ENCODE measurements at regions not wholly inside any gene's neighbourhood (a gene's known extent, or its start where the extent isn't known, plus 50 kb on each side); places are given as distances from the start of the nearest gene placed in this dataset.

DNA sequence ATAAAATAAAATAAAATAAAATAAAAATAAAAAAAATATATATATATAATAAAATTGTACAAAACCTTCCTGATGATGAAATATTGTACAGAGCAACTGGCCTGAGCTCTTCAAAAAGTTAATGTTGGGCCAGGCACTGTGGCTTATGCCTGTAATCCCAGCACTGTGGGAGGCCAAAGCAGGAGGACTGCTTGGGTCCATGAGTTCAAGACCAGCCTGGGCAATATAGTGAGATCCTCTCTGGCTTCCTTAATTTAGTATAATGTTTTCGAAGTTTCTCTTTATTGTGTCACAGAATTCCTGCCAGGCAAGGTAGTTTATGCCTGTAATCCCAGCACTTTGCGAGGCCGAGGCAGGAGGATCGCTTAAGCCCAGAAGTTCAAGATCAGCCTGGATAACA is 113.9 kb upstream of the SALL4 start:
- H3K4me3 ChIP-seq (ENCODE audit: low read length): no peak overlapping the region
- H3K36me3 ChIP-seq (ENCODE audit: control insufficient read depth, low read depth, low read length): no peaks in the 10 kb centered on the region
- no peak overlapping the region for H3K27ac ChIP-seq (ENCODE audit: low read length)
- no peaks in the 10 kb centered on the region for H3K27me3 ChIP-seq (ENCODE audit: control insufficient read depth, insufficient read depth, low read length)
- peaks cover 2% of the 10 kb centered on the region for H3K4me1 ChIP-seq (ENCODE audit: control insufficient read depth, low read depth, low read length)
- H3K9me3 ChIP-seq (ENCODE audit: control insufficient read depth, low read depth, low read length): no peaks in the 10 kb centered on the region
- H3K9ac ChIP-seq (ENCODE audit: low read length): no peak overlapping the region

DNA sequence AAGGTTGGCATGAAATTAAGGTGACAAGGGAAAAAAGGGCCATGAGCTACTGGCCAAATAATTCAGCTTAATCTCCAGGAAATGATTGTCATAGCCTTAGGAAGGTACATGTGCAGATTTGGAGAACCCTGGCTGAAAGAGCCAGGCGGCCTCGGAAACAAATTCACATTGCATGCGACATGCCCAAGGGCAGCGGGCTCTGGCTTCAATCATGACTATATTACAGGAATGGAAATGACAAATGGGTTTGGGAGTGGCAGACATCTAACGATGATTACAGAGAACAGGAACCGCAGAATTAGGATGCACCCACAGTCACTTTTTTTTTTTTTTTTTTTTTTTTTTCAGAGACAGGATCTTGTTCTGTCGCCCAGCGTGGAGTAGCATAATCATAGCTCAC is 112.4 kb upstream of the SALL4 start:
- H3K4me1 ChIP-seq (ENCODE audit: control insufficient read depth, low read depth, low read length): peaks cover 17% of the 10 kb centered on the region
- H3K36me3 ChIP-seq (ENCODE audit: control insufficient read depth, low read depth, low read length): no peaks in the 10 kb centered on the region
- no peak overlapping the region for H3K4me3 ChIP-seq (ENCODE audit: low read length)
- H3K9me3 ChIP-seq (ENCODE audit: control insufficient read depth, low read depth, low read length): no peaks in the 10 kb centered on the region
- no peak overlapping the region for H3K27ac ChIP-seq (ENCODE audit: low read length)
- H3K27me3 ChIP-seq (ENCODE audit: control insufficient read depth, insufficient read depth, low read length): no peaks in the 10 kb centered on the region
- no peak overlapping the region for H3K9ac ChIP-seq (ENCODE audit: low read length)

DNA sequence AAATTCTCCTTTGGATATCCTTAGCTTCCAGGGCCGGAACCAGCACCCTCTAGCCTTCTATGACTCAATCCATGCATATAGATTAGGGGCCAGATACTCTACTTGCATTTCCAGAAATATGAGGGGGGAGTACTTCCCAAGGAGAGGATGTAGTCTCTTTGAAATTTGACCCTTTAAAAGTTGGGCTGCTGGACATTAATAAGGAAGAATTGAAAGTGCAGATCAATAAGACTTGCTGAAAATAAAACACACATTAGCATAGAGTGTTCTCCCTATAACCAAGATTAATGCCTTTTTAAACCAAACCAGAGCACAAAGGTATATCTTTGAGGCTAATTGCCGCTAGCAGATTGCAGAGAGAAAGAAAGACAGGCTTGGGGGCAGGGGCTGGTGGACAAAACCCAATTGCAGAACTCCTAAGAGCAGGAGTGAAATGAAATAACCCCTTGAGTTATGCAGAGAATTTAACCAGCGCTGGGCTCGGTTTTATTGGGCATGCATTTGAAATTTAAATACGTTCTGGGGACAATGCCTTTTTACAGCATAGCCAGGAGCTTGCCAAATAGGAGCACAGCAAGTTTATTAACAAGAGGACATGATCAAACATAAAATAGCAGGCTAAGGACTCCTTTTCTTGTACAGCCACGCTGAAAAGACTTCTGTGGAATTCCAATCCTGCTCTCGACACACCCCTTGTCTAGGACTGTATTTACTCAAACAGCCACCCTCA is 108.2 kb upstream of the SALL4 start:
- no peaks in the 10 kb centered on the region for H3K9me3 ChIP-seq (ENCODE audit: control insufficient read depth, low read depth, low read length)
- peaks cover 20% of the 10 kb centered on the region for H3K4me1 ChIP-seq (ENCODE audit: control insufficient read depth, low read depth, low read length)
- peak overlapping the region; percentile 9 for H3K4me3 ChIP-seq (ENCODE audit: low read length)
- H3K36me3 ChIP-seq (ENCODE audit: control insufficient read depth, low read depth, low read length): no peaks in the 10 kb centered on the region
- H3K27me3 ChIP-seq (ENCODE audit: control insufficient read depth, insufficient read depth, low read length): no peaks in the 10 kb centered on the region
- no peak overlapping the region for H3K9ac ChIP-seq (ENCODE audit: low read length)
- no peak overlapping the region for H3K27ac ChIP-seq (ENCODE audit: low read length)

DNA sequence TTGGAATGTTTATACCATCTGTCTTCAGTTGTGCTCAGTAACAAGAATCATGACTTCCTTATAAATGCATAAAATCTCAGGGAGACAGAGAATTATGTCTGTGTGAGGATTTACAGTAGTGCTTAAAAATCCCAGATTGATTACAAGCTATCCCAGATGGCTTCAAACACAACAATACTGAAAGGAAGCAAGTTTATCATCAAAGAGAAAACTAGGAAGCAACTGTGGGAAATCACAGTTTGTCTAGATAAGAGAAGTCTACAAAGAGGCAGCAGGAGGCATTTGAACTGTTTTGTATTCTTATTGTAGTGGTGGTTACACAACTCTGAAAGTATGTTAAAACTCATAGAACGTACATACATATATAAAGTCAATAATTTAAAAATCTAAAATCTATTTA is 104.4 kb upstream of the SALL4 start:
- H3K9me3 ChIP-seq (ENCODE audit: control insufficient read depth, low read depth, low read length): no peaks in the 10 kb centered on the region
- peaks cover 20% of the 10 kb centered on the region for H3K4me1 ChIP-seq (ENCODE audit: control insufficient read depth, low read depth, low read length)
- no peak overlapping the region for H3K27ac ChIP-seq (ENCODE audit: low read length)
- no peak overlapping the region for H3K4me3 ChIP-seq (ENCODE audit: low read length)
- H3K27me3 ChIP-seq (ENCODE audit: control insufficient read depth, insufficient read depth, low read length): no peaks in the 10 kb centered on the region
- H3K9ac ChIP-seq (ENCODE audit: low read length): no peak overlapping the region
- no peaks in the 10 kb centered on the region for H3K36me3 ChIP-seq (ENCODE audit: control insufficient read depth, low read depth, low read length)

GRCh38 chr20:51906049-51906448 is 103.7 kb upstream of the SALL4 start:
- H3K27ac ChIP-seq (ENCODE audit: low read length): no peak overlapping the region
- H3K27me3 ChIP-seq (ENCODE audit: control insufficient read depth, insufficient read depth, low read length): no peaks in the 10 kb centered on the region
- H3K4me1 ChIP-seq (ENCODE audit: control insufficient read depth, low read depth, low read length): peaks cover 16% of the 10 kb centered on the region
- H3K4me3 ChIP-seq (ENCODE audit: low read length): no peak overlapping the region
- H3K9ac ChIP-seq (ENCODE audit: low read length): no peak overlapping the region
- H3K36me3 ChIP-seq (ENCODE audit: control insufficient read depth, low read depth, low read length): no peaks in the 10 kb centered on the region
- H3K9me3 ChIP-seq (ENCODE audit: control insufficient read depth, low read depth, low read length): no peaks in the 10 kb centered on the region

DNA sequence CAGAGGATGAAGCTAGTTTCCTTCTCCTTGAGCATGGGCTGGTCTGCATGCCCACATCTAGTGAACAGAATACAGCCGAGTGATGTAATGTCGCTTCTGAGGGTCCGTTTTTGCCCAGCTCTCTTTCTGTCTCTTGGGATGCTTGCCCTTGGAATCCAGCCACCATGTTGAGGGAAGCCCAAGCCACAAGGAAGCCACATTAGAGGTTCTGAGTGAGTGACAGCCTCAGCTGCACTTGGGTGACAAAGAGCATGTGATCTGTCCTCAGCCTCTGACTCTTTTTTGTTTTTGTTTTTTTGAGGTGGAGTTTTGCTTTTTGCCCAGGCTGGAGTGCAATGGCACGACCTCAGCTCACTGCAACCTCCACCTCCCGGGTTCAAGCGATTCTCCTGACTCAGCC is 100.6 kb upstream of the SALL4 start:
- no peak overlapping the region for H3K4me3 ChIP-seq (ENCODE audit: low read length)
- H3K36me3 ChIP-seq (ENCODE audit: control insufficient read depth, low read depth, low read length): no peaks in the 10 kb centered on the region
- H3K9me3 ChIP-seq (ENCODE audit: control insufficient read depth, low read depth, low read length): no peaks in the 10 kb centered on the region
- H3K27ac ChIP-seq (ENCODE audit: low read length): no peak overlapping the region
- H3K27me3 ChIP-seq (ENCODE audit: control insufficient read depth, insufficient read depth, low read length): no peaks in the 10 kb centered on the region
- H3K9ac ChIP-seq (ENCODE audit: low read length): no peak overlapping the region
- no peaks in the 10 kb centered on the region for H3K4me1 ChIP-seq (ENCODE audit: control insufficient read depth, low read depth, low read length)

DNA sequence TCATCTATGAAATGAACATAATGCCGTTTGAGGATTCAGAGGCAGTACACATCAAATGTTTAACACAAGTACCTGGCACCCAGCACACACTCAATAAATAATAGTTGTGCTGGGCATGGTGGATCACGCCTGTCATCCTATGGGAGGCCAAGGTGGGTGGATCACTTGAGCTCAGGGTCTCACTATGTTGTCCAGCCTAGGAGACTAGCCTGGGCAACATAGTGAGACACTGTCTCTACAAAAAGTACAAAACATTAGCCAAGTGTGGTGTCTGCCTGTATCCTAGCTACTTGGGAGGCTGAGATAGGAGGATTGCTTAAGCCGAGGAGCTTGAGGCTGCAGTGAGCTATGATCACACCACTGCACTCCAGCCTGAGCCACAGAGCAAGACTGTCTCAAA is 98.1 kb upstream of the SALL4 start:
- Histone ChIP-seq H3K27ac (ENCODE audit: low read length) (no peak overlapping the region), H3K4me3 (ENCODE audit: low read length) (no peak overlapping the region), H3K36me3 (ENCODE audit: control insufficient read depth, low read depth, low read length) (no peaks in the 10 kb centered on the region), H3K9me3 (ENCODE audit: control insufficient read depth, low read depth, low read length) (no peaks in the 10 kb centered on the region), H3K27me3 (ENCODE audit: control insufficient read depth, insufficient read depth, low read length) (no peaks in the 10 kb centered on the region), H3K4me1 (ENCODE audit: control insufficient read depth, low read depth, low read length) (peaks cover 1% of the 10 kb centered on the region), H3K9ac (ENCODE audit: low read length) (no peak overlapping the region)

- no peak overlapping the region for H3K4me3 ChIP-seq (ENCODE audit: low read length)
- H3K27ac ChIP-seq (ENCODE audit: low read length): no peak overlapping the region
- no peaks in the 10 kb centered on the region for H3K36me3 ChIP-seq (ENCODE audit: control insufficient read depth, low read depth, low read length)
- no peaks in the 10 kb centered on the region for H3K9me3 ChIP-seq (ENCODE audit: control insufficient read depth, low read depth, low read length)
- peaks cover 5% of the 10 kb centered on the region for H3K4me1 ChIP-seq (ENCODE audit: control insufficient read depth, low read depth, low read length)
- H3K9ac ChIP-seq (ENCODE audit: low read length): no peak overlapping the region
- no peaks in the 10 kb centered on the region for H3K27me3 ChIP-seq (ENCODE audit: control insufficient read depth, insufficient read depth, low read length)
Observed at GRCh38 chr20:51899674-51900073, 97.4 kb upstream of the SALL4 start.

- Histone ChIP-seq H3K4me3 (ENCODE audit: low read length) (no peak overlapping the region), H3K9me3 (ENCODE audit: control insufficient read depth, low read depth, low read length) (no peaks in the 10 kb centered on the region)
Observed at GRCh38 chr20:51898788-51899187, 96.5 kb upstream of the SALL4 start.

DNA sequence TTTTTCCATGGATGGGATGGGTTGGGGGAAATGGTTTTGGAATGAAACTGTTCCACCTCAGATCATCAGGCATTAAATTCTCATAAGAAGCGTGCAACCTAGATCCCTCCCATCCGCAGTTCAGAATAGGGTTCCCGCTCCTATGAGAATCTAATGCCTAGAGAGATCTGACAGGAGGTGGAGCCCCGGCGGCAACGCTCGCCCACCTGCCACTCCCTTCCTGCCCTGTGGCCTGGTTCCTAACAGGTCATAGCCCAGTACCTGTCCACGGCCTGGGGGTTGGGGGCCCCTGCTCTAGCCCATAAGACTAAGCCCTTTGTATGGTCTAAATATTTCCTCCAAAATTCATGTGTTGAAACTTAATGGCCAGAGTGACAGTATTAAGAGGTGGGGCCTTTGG is 92.3 kb upstream of the SALL4 start:
- H3K9me3 ChIP-seq (ENCODE audit: control insufficient read depth, low read depth, low read length): no peaks in the 10 kb centered on the region
- no peak overlapping the region for H3K9ac ChIP-seq (ENCODE audit: low read length)
- no peaks in the 10 kb centered on the region for H3K36me3 ChIP-seq (ENCODE audit: control insufficient read depth, low read depth, low read length)
- peaks cover 10% of the 10 kb centered on the region for H3K4me1 ChIP-seq (ENCODE audit: control insufficient read depth, low read depth, low read length)
- H3K4me3 ChIP-seq (ENCODE audit: low read length): no peak overlapping the region
- no peak overlapping the region for H3K27ac ChIP-seq (ENCODE audit: low read length)
- no peaks in the 10 kb centered on the region for H3K27me3 ChIP-seq (ENCODE audit: control insufficient read depth, insufficient read depth, low read length)

More at GRCh38 chr20:51898788-51899187, 96.5 kb upstream of the SALL4 start:
- H3K27ac ChIP-seq (ENCODE audit: low read length): no peak overlapping the region
- peaks cover 5% of the 10 kb centered on the region for H3K4me1 ChIP-seq (ENCODE audit: control insufficient read depth, low read depth, low read length)
- no peaks in the 10 kb centered on the region for H3K36me3 ChIP-seq (ENCODE audit: control insufficient read depth, low read depth, low read length)
- H3K9ac ChIP-seq (ENCODE audit: low read length): no peak overlapping the region
- no peaks in the 10 kb centered on the region for H3K27me3 ChIP-seq (ENCODE audit: control insufficient read depth, insufficient read depth, low read length)

DNA sequence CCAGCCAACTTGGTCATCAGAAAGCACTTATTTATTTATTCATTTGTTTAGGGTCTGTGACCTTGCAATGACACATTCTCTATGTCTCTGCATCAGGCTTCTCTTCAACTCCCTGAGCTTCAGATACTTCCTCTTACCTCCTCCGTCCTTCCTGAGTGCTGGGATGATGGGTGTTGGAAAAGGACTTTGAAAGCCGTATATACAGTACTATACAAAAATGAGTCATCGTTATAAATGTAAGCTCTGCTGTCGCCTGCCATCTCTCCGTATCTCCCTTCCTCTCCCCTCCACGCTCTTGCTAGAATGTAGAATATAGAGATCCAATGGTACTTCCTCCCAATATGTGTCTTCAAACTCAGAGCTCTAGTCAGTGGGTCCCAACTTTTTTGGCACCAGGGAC is 91.9 kb upstream of the SALL4 start:
- Histone ChIP-seq H3K4me1 (ENCODE audit: control insufficient read depth, low read depth, low read length) (peaks cover 14% of the 10 kb centered on the region), H3K27ac (ENCODE audit: low read length) (no peak overlapping the region), H3K4me3 (ENCODE audit: low read length) (no peak overlapping the region), H3K36me3 (ENCODE audit: control insufficient read depth, low read depth, low read length) (no peaks in the 10 kb centered on the region), H3K27me3 (ENCODE audit: control insufficient read depth, insufficient read depth, low read length) (no peaks in the 10 kb centered on the region), H3K9ac (ENCODE audit: low read length) (no peak overlapping the region), H3K9me3 (ENCODE audit: control insufficient read depth, low read depth, low read length) (no peaks in the 10 kb centered on the region)

DNA sequence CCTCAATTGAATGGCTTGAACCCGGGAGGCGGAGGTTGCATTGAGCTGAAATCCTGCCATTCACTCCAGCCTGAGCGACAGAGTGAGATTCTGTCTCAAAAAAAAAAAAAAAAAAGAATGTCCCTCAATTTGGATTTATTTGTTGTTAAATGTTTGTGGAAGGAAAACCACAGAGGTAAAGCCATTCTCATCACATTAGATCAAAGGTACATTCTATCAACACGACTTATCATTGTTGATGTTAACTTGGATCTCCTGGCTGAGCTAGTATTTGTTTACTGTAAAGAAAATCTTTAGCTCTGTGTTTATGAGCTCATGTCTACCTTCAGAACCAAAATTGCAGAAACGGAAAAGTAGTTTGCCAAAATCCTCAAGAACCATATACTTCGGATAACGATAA is 91.4 kb upstream of the SALL4 start:
- H3K9ac ChIP-seq (ENCODE audit: low read length): no peak overlapping the region
- no peaks in the 10 kb centered on the region for H3K9me3 ChIP-seq (ENCODE audit: control insufficient read depth, low read depth, low read length)
- H3K4me1 ChIP-seq (ENCODE audit: control insufficient read depth, low read depth, low read length): peaks cover 19% of the 10 kb centered on the region
- no peak overlapping the region for H3K4me3 ChIP-seq (ENCODE audit: low read length)
- no peak overlapping the region for H3K27ac ChIP-seq (ENCODE audit: low read length)
- no peaks in the 10 kb centered on the region for H3K27me3 ChIP-seq (ENCODE audit: control insufficient read depth, insufficient read depth, low read length)
- H3K36me3 ChIP-seq (ENCODE audit: control insufficient read depth, low read depth, low read length): no peaks in the 10 kb centered on the region
